OCI-LY7 (cell line): ENCODE measurements at regions not wholly inside any gene's neighbourhood (a gene's known extent, or its start where the extent isn't known, plus 50 kb on each side); places are given as distances from the start of the nearest gene placed in this dataset.

Source experiments
- BruUV-seq: library from RNA; stranded (reverse); fragments of 400-500 nt; replicated peaks from 2 replicates; lab custom pipeline; 2021; lab: Mats Ljungman, UMichigan
- CTCF ChIA-PET: fragments of 300-600 bp; sonication (Branson Sonifier 250); formaldehyde crosslinking; loops from one replicate; lab custom pipeline; 2022; ENCODE audit warnings: antibody characterized with exemption; ENCODE audit not compliant: unreplicated experiment; lab: Charles Lee
- POLR2A ChIA-PET: fragments of 300-600 bp; sonication (Branson Sonifier 250); formaldehyde crosslinking; loops from one replicate; lab custom pipeline; 2022; ENCODE audit warnings: antibody characterized with exemption; lab: Charles Lee
- DNase-seq: peaks from one replicate; pipeline ENCODE4 v3.0.0-alpha.2; 2015; ENCODE audit warnings: low spot score
- H2AFZ ChIP-seq: fragments of 200-600 bp; sonication (generic), shearing (Covaris generic); 2 replicates; pipeline ENCODE4 v1.6.1; 2014; ENCODE audit warnings: mild to moderate bottlenecking, antibody characterized with exemption, low read length, moderate library complexity
- H3K27ac ChIP-seq: fragments of 200-600 bp; sonication (generic); 2 replicates; pipeline ENCODE4 v1.5.1; 2014; ENCODE audit warnings: mixed run types, low read depth, mild to moderate bottlenecking, moderate library complexity, low read length, inconsistent platforms; ENCODE audit not compliant: poor library complexity, severe bottlenecking
- H3K36me3 ChIP-seq: fragments of 200-600 bp; sonication (generic); 2 replicates; pipeline ENCODE4 v1.6.1; 2014; ENCODE audit warnings: mild to moderate bottlenecking, antibody characterized with exemption, low read length, moderate library complexity, mixed read lengths; ENCODE audit not compliant: insufficient read depth
- H3K4me1 ChIP-seq: fragments of 200-600 bp; sonication (generic); 2 replicates; pipeline ENCODE4 v1.5.1; 2014; ENCODE audit warnings: mild to moderate bottlenecking, low read length; ENCODE audit not compliant: insufficient read depth, poor library complexity, severe bottlenecking
- H3K4me2 ChIP-seq: fragments of 200-600 bp; sonication (generic); 2 replicates; pipeline ENCODE4 v1.6.1; 2014; ENCODE audit warnings: mild to moderate bottlenecking, low read length
- H3K4me3 ChIP-seq: fragments of 200-600 bp; sonication (generic); 2 replicates; pipeline ENCODE4 v1.5.1; 2014; ENCODE audit warnings: mild to moderate bottlenecking, low read depth, low read length; ENCODE audit not compliant: poor library complexity, severe bottlenecking
- H3K79me2 ChIP-seq: fragments of 200-600 bp; sonication (generic); 2 replicates; pipeline ENCODE4 v1.6.1; 2016; ENCODE audit warnings: low read depth, mild to moderate bottlenecking, low read length, moderate library complexity, mixed read lengths; ENCODE audit not compliant: insufficient read depth
- H3K9me2 ChIP-seq: fragments of 200-600 bp; sonication (generic); 2 replicates; pipeline ENCODE4 v1.6.1; 2016; ENCODE audit warnings: mild to moderate bottlenecking, low read length, mixed read lengths; ENCODE audit not compliant: insufficient read depth
- H3K9me3 ChIP-seq: fragments of 200-600 bp; sonication (generic); 2 replicates; pipeline ENCODE4 v1.6.1; 2014; ENCODE audit warnings: mild to moderate bottlenecking, mixed run types, low read length, mixed read lengths
- H4K20me1 ChIP-seq: fragments of 200-600 bp; sonication (generic); 2 replicates; pipeline ENCODE4 v1.6.1; 2014; ENCODE audit warnings: mild to moderate bottlenecking, antibody characterized with exemption, low read length, moderate library complexity, mixed read lengths; ENCODE audit not compliant: insufficient read depth
- EZH2phosphoT487 ChIP-seq: fragments of 200-600 bp; sonication (generic); IDR thresholded peaks from 2 replicates; pipeline ENCODE4 v1.6.1; 2018; ENCODE audit warnings: low read depth, borderline replicate concordance, mild to moderate bottlenecking, mixed run types, antibody characterized with exemption, low read length, moderate library complexity, mixed read lengths
- intact Hi-C: fragments of 100-400 bp; cut with micrococcal nuclease; formaldehyde crosslinking; loops from one replicate; pipeline ENCODE4 v1.10.0; 2022; ENCODE audit not compliant: unreplicated experiment
- TF ChIP-seq, protein P1 (sequence below): fragments of 200-600 bp; sonication (generic); conservative IDR thresholded peaks from 2 replicates; pipeline ENCODE4 v1.5.1; 2014; ENCODE audit warnings: mild to moderate bottlenecking, antibody characterized with exemption, low read length, moderate library complexity, mixed read lengths

DNA sequence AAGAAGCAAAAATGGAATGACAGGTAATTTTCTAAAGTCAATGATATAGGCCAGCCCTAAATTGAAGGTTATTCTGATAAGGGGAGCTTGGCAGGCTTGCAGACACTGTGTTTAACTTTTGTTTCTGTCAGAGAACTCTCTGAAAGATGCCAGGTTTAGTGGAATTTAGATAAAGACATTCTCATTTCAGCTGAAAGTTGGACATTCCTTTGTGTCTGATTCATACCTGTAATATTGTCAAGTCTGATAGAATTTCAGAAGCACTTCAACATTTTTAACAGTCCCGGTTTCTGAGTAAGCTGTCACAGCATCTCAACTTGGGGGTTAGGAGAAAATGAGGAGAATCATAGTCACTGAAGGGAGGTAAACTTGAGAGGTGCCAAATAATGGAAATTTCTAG lies 84.0 kb downstream of the DIPK2A start:
- Histone ChIP-seq H3K27ac (no peak overlapping the region), H3K9me3 (no peaks in the 10 kb centered on the region), H4K20me1 (no peaks in the 10 kb centered on the region), H3K9me2 (no peaks in the 10 kb centered on the region), H2AFZ (no peak overlapping the region), H3K4me2 (no peak overlapping the region), H3K79me2 (no peaks in the 10 kb centered on the region), H3K4me3 (no peak overlapping the region), H3K36me3 (no peaks in the 10 kb centered on the region), H3K4me1 (no peaks in the 10 kb centered on the region)
- BruUV-seq: no TSS peak
- POLR2A ChIA-PET: no interaction called here
- intact Hi-C loops: no loop called here
- CTCF ChIA-PET: no interaction called here
- TF ChIP-seq, protein P1, sequence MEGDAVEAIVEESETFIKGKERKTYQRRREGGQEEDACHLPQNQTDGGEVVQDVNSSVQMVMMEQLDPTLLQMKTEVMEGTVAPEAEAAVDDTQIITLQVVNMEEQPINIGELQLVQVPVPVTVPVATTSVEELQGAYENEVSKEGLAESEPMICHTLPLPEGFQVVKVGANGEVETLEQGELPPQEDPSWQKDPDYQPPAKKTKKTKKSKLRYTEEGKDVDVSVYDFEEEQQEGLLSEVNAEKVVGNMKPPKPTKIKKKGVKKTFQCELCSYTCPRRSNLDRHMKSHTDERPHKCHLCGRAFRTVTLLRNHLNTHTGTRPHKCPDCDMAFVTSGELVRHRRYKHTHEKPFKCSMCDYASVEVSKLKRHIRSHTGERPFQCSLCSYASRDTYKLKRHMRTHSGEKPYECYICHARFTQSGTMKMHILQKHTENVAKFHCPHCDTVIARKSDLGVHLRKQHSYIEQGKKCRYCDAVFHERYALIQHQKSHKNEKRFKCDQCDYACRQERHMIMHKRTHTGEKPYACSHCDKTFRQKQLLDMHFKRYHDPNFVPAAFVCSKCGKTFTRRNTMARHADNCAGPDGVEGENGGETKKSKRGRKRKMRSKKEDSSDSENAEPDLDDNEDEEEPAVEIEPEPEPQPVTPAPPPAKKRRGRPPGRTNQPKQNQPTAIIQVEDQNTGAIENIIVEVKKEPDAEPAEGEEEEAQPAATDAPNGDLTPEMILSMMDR: no peak
- no peak for TF ChIP-seq EZH2phosphoT487
- no peak for DNase-seq

DNA sequence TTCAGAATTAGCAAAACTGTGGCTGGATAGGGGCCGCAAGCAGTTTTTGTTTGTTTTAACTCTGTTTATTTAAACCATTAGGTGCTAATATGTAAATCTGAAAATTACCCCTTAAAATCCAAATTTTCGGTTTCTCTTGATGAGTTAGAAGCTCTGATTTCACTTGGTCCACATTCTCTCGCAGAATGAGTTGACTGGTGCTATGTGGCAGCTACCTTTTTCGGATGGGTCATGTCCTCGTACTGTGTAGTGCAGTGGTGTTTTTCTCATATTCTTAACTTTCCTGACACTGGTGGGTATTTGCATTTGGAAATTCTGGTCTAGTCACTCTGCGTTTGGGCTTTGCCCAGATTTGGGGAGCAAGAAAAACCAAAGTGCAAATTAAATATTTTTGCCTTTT lies 87.1 kb downstream of the DIPK2A start:
- DNase-seq: no peak
- Histone ChIP-seq H3K9me2 (no peaks in the 10 kb centered on the region), H4K20me1 (no peaks in the 10 kb centered on the region), H3K4me2 (no peak overlapping the region), H3K79me2 (no peaks in the 10 kb centered on the region), H3K4me3 (no peak overlapping the region), H3K27ac (no peak overlapping the region), H3K4me1 (no peaks in the 10 kb centered on the region), H3K9me3 (no peaks in the 10 kb centered on the region), H3K36me3 (no peaks in the 10 kb centered on the region), H2AFZ (no peak overlapping the region)
- POLR2A ChIA-PET: interaction anchor here (1.2 kb wide), 1 partner anchor 9 kb away, joined by 3 read pairs; no protein-coding TSS in a partner anchor
- TF ChIP-seq, protein P1: no peak
- no peak for TF ChIP-seq EZH2phosphoT487
- CTCF ChIA-PET: no interaction called here
- no TSS peak for BruUV-seq
- intact Hi-C loops: no loop called here

DNA sequence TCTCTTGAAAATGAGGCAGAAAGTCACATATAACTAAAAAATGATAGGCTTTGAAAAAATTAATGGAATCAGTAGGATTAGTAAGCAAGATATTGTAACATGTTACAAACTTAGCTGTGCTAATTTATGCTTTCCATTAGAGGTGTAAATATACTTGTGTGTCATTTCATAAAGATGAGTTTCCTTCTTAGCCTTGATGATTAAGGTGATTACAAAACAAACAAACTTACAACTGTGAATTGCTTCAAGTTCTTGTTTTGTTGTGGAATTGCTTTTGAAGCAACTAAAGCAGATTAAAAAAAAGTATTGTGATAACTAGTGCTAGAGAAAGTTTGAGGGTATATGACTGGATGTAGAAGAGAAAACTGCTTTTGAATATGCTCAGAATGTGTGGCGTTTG lies 87.9 kb downstream of the DIPK2A start:
- POLR2A ChIA-PET: no interaction called here
- no peaks in the 10 kb centered on the region for H3K9me2 ChIP-seq
- no peaks in the 10 kb centered on the region for H4K20me1 ChIP-seq
- H3K4me2 ChIP-seq: no peak overlapping the region
- no peaks in the 10 kb centered on the region for H3K79me2 ChIP-seq
- H3K4me1 ChIP-seq: no peaks in the 10 kb centered on the region
- H3K4me3 ChIP-seq: no peak overlapping the region
- H2AFZ ChIP-seq: no peak overlapping the region
- CTCF ChIA-PET: no interaction called here
- H3K27ac ChIP-seq: no peak overlapping the region
- intact Hi-C loops: no loop called here
- no peaks in the 10 kb centered on the region for H3K36me3 ChIP-seq
- H3K9me3 ChIP-seq: no peaks in the 10 kb centered on the region
- no peak for DNase-seq
- TF ChIP-seq, protein P1: no peak
- TF ChIP-seq EZH2phosphoT487: no peak
- BruUV-seq: no TSS peak
